Testis (tissue), 2 donors: ENCODE measurements at regions not wholly inside any gene's neighbourhood (a gene's known extent, or its start where the extent isn't known, plus 50 kb on each side); places are given as distances from the start of the nearest gene placed in this dataset.

Experiments
- POLR2A ChIP-seq: fragments of 450-650 bp; IDR thresholded peaks from one replicate; pipeline ENCODE4 v1.6.1; 2017; ENCODE audit warnings: antibody characterized with exemption, mild to moderate bottlenecking, moderate library complexity
- TF ChIP-seq, protein P1 (sequence below), 3 experiments: fragments of 450-650 bp in 2 of 3; fragments of 200-600 bp in 1 of 3; sonication (generic) in 1 of 3; IDR thresholded peaks; one replicate each; pipeline ENCODE4 v1.5.1; 2016 to 2019; ENCODE audit warnings: antibody characterized with exemption in 3 of 3, mild to moderate bottlenecking in 2 of 3, moderate library complexity in 1 of 3

- TF ChIP-seq, protein P1, sequence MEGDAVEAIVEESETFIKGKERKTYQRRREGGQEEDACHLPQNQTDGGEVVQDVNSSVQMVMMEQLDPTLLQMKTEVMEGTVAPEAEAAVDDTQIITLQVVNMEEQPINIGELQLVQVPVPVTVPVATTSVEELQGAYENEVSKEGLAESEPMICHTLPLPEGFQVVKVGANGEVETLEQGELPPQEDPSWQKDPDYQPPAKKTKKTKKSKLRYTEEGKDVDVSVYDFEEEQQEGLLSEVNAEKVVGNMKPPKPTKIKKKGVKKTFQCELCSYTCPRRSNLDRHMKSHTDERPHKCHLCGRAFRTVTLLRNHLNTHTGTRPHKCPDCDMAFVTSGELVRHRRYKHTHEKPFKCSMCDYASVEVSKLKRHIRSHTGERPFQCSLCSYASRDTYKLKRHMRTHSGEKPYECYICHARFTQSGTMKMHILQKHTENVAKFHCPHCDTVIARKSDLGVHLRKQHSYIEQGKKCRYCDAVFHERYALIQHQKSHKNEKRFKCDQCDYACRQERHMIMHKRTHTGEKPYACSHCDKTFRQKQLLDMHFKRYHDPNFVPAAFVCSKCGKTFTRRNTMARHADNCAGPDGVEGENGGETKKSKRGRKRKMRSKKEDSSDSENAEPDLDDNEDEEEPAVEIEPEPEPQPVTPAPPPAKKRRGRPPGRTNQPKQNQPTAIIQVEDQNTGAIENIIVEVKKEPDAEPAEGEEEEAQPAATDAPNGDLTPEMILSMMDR (IDR thresholded peaks at IDR 0.05): no peak
- TF ChIP-seq POLR2A: no peak
Observed at GRCh38 chr10:123421461-123421860, 244.7 kb upstream of the GPR26 start.
